ENCODE measurements at regions not wholly inside any gene's neighbourhood (a gene's known extent, or its start where the extent isn't known, plus 50 kb on each side); places are given as distances from the start of the nearest gene placed in this dataset.
A peak's percentile ranks its signal among the peaks of the same experiment; 100 is the strongest.

- H3K4me3 ChIP-seq (replicated peaks; ENCODE audit: low read depth, low read length), result no peak overlapping the region
- DNase-seq (ENCODE audit: extremely low read depth, low read depth), result no peak
- no peak for TF ChIP-seq CTCF (IDR thresholded peaks at IDR 0.05; ENCODE audit: low read depth, low read length, missing control alignments)
These were observed 93.7 kb downstream of the ASB1 start for GRCh38 chr2:238520359-238520886.

GRCh38 chr2:238521002-238521401, 94.3 kb downstream of the ASB1 start:
- no peak overlapping the region for H3K4me3 ChIP-seq (replicated peaks; ENCODE audit: low read depth, low read length)
- no peak for DNase-seq (ENCODE audit: extremely low read depth, low read depth)
- TF ChIP-seq CTCF (IDR thresholded peaks at IDR 0.05; ENCODE audit: low read depth, low read length, missing control alignments), result no peak

- no peak overlapping the region for H3K4me3 ChIP-seq (replicated peaks; ENCODE audit: low read depth, low read length)
- no peak for TF ChIP-seq CTCF (IDR thresholded peaks at IDR 0.05; ENCODE audit: low read depth, low read length, missing control alignments)
- no peak for DNase-seq (ENCODE audit: extremely low read depth, low read depth)
These were observed 95.1 kb downstream of the ASB1 start for GRCh38 chr2:238521870-238522269.

GRCh38 chr2:238523158-238524110, 96.7 kb downstream of the ASB1 start:
- peak; percentile 75 for TF ChIP-seq CTCF (IDR thresholded peaks at IDR 0.05; ENCODE audit: low read depth, low read length, missing control alignments)
- peak; percentile 97 for DNase-seq (ENCODE audit: extremely low read depth, low read depth)
- no peak overlapping the region for H3K4me3 ChIP-seq (replicated peaks; ENCODE audit: low read depth, low read length)

- TF ChIP-seq CTCF (IDR thresholded peaks at IDR 0.05; ENCODE audit: low read depth, low read length, missing control alignments), result no peak
- H3K4me3 ChIP-seq (replicated peaks; ENCODE audit: low read depth, low read length), result no peak overlapping the region
- no peak for DNase-seq (ENCODE audit: extremely low read depth, low read depth)
These were observed 97.8 kb downstream of the ASB1 start for GRCh38 chr2:238524426-238524983.

GRCh38 chr2:238525990-238526389, 99.3 kb downstream of the ASB1 start:
- no peak for TF ChIP-seq CTCF (IDR thresholded peaks at IDR 0.05; ENCODE audit: low read depth, low read length, missing control alignments)
- no peak for DNase-seq (ENCODE audit: extremely low read depth, low read depth)
- H3K4me3 ChIP-seq (replicated peaks; ENCODE audit: low read depth, low read length), result no peak overlapping the region

Measured in HFF-Myc (cell line).